Activated B cell treated with CpG ODN at 0.5 μM for 24 hours (primary cell): ENCODE measurements at regions not wholly inside any gene's neighbourhood (a gene's known extent, or its start where the extent isn't known, plus 50 kb on each side); places are given as distances from the start of the nearest gene placed in this dataset.

Experiments
- ATAC-seq: fragments of 200-7000 bp; cut with Tn5 transposase; one replicate; pipeline ENCODE4 v1.10.0; 2021; ENCODE audit warnings: low read depth, mild to moderate bottlenecking, moderate library complexity
- CTCF ChIA-PET: fragments of 350-600 bp; sonication (Branson Sonifier 250); formaldehyde crosslinking; loops from one replicate; lab custom pipeline; 2021; ENCODE audit warnings: antibody characterized with exemption; lab: Charles Lee
- POLR2A ChIA-PET: fragments of 350-600 bp; sonication (Branson Sonifier 250); formaldehyde crosslinking; loops from one replicate; lab custom pipeline; 2021; ENCODE audit warnings: antibody characterized with exemption; lab: Charles Lee
- DNase-seq: peaks from one replicate; pipeline ENCODE4 v3.0.0; 2022
- H3K27ac Mint-ChIP-seq: one replicate; pipeline ENCODE4 v1.8.0; 2020; ENCODE audit warnings: mixed read lengths
- H3K27me3 Mint-ChIP-seq: one replicate; pipeline ENCODE4 v1.8.0; 2021; ENCODE audit warnings: mixed read lengths
- H3K36me3 Mint-ChIP-seq: one replicate; pipeline ENCODE4 v1.8.0; 2021; ENCODE audit warnings: low read depth, mixed read lengths
- H3K4me1 Mint-ChIP-seq: one replicate; pipeline ENCODE4 v1.8.0; 2021; ENCODE audit warnings: mixed read lengths
- H3K4me3 Mint-ChIP-seq: one replicate; pipeline ENCODE4 v1.8.0; 2020; ENCODE audit warnings: mild to moderate bottlenecking, mixed read lengths
- H3K9me3 Mint-ChIP-seq: one replicate; pipeline ENCODE4 v1.8.0; 2020; ENCODE audit warnings: mixed read lengths
- intact Hi-C: fragments of 100-400 bp; cut with micrococcal nuclease; formaldehyde crosslinking; loops from one replicate; pipeline ENCODE4 v1.15.1; 2024
- TF ChIP-seq, protein P1 (sequence below): fragments of 200-600 bp; IDR thresholded peaks from one replicate; pipeline ENCODE4 v1.8.0; 2022; ENCODE audit warnings: antibody characterized with exemption, mild to moderate bottlenecking

DNA sequence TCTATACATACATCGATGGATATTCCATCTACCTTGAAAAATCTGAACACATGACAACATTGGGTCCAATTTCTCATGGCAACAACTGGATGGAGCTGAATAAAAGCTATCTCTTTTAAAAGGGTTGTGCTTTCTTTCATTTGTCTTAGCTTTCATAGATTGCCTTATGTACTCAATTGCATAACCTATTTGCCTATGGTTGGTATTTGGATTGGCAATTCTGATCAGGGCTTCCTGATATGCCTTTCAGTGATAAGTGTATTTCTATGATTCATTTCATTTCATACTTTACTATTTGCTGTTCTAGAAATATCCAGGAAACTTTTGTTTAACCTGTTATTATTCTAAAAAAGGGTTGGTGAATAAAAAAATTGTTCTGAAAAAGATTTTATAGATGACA, 509.9 kb downstream of the GRXCR1 start:
- ATAC-seq (no peak), DNase-seq (no peak)
- peaks cover 4% of the 10 kb centered on the region for H3K9me3 Mint-ChIP-seq
- no peaks in the 10 kb centered on the region for H3K4me1 Mint-ChIP-seq
- H3K4me3 Mint-ChIP-seq: no peak overlapping the region
- no peaks in the 10 kb centered on the region for H3K36me3 Mint-ChIP-seq
- no peaks in the 10 kb centered on the region for H3K27me3 Mint-ChIP-seq
- H3K27ac Mint-ChIP-seq: no peak overlapping the region
- CTCF ChIA-PET: no interaction called here
- TF ChIP-seq, protein P1, sequence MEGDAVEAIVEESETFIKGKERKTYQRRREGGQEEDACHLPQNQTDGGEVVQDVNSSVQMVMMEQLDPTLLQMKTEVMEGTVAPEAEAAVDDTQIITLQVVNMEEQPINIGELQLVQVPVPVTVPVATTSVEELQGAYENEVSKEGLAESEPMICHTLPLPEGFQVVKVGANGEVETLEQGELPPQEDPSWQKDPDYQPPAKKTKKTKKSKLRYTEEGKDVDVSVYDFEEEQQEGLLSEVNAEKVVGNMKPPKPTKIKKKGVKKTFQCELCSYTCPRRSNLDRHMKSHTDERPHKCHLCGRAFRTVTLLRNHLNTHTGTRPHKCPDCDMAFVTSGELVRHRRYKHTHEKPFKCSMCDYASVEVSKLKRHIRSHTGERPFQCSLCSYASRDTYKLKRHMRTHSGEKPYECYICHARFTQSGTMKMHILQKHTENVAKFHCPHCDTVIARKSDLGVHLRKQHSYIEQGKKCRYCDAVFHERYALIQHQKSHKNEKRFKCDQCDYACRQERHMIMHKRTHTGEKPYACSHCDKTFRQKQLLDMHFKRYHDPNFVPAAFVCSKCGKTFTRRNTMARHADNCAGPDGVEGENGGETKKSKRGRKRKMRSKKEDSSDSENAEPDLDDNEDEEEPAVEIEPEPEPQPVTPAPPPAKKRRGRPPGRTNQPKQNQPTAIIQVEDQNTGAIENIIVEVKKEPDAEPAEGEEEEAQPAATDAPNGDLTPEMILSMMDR: no peak
- intact Hi-C loops: no loop called here
- POLR2A ChIA-PET: no interaction called here

DNA sequence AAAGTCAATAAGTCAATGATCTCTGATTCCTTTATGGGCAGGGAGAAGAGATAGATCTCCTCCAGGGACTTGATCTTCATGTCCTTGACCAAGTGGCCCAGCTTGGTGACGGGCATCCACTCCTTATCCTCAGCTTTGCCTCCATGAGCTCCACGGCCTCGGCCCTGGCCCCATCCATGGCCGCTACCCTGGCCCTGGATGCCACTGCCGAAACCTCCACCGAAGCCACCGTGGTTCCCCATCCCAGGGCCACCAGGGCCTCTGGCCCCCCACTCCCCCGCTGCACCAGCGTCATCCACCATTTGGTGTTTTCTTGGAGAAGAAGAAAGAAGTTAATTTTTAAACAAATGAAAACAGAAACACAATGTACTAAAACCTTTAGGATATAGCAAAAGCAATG, 518.1 kb downstream of the GRXCR1 start:
- ChIA-PET CTCF (no interaction called here), POLR2A (no interaction called here)
- Mint-ChIP-seq H3K4me1 (no peaks in the 10 kb centered on the region), H3K4me3 (no peak overlapping the region), H3K36me3 (no peaks in the 10 kb centered on the region), H3K27ac (no peak overlapping the region), H3K27me3 (no peaks in the 10 kb centered on the region), H3K9me3 (peaks cover 11% of the 10 kb centered on the region)
- intact Hi-C loops: no loop called here
- ATAC-seq (no peak), DNase-seq (no peak)
- TF ChIP-seq, protein P1: no peak

DNA sequence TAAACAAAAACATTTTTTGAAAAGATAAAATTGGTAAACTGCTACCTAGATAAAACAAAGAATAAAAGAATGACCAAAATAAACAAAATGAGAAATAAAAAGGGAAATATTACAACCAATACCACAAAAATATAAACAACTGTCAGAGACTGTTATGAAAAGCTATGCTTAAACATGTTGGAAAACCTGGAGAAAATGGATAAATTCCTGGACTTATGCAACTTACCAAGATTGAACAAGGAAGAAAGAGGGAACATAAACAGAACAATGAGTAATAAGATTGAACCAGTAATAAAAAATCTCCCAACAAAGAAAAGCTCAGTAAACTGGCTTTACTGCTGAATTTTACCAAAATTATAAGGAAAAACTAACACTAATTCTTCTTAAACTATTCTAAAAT, 518.7 kb downstream of the GRXCR1 start:
- ChIA-PET POLR2A (no interaction called here), CTCF (no interaction called here)
- Mint-ChIP-seq H3K36me3 (no peaks in the 10 kb centered on the region), H3K27ac (no peak overlapping the region), H3K9me3 (peaks cover 11% of the 10 kb centered on the region), H3K4me1 (no peaks in the 10 kb centered on the region), H3K27me3 (no peaks in the 10 kb centered on the region), H3K4me3 (no peak overlapping the region)
- TF ChIP-seq, protein P1: no peak
- intact Hi-C loops: no loop called here
- no peak for ATAC-seq
- DNase-seq: no peak

DNA sequence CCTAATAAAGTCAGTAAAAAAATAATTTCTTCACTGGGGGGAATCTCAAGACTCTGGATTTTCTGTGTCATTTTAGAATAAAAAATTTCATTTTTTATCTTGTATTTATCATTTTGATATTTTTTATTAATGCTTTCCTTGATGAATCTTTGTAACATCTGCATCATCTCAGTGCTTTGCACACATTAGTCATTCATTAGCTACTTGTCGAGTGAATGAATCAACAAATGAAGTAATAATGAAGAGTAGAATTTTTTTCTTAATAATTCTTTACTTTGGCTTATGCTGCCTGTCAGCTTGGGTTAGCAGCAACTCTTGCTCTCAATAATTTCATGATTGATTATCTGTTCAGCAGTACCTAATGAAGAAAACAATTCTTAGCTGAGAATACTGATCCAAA, 530.8 kb downstream of the GRXCR1 start:
- H3K27ac Mint-ChIP-seq: no peak overlapping the region
- DNase-seq: no peak
- H3K4me1 Mint-ChIP-seq: no peaks in the 10 kb centered on the region
- intact Hi-C loops: no loop called here
- H3K36me3 Mint-ChIP-seq: no peaks in the 10 kb centered on the region
- no peaks in the 10 kb centered on the region for H3K27me3 Mint-ChIP-seq
- ChIA-PET POLR2A (no interaction called here), CTCF (no interaction called here)
- TF ChIP-seq, protein P1: no peak
- H3K9me3 Mint-ChIP-seq: peaks cover 8% of the 10 kb centered on the region
- H3K4me3 Mint-ChIP-seq: no peak overlapping the region
- ATAC-seq: no peak

DNA sequence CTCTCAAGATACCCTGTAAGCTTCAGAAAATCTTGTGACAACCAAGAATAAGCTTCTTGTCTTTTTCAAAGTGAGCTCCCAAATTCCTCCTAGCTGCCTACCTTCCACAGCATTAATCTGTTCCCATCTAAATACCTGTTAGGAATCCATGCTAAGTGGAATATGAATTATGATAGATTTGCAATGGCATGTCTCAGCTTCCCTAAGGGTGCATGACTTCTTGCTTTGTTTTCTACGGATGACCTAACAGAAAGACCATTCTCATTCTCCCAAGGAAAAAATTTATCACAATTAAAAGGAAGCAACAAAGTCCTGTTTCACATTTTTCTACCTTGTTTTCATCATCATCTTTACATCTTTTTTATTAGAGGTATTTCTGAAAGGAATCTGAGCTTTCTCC, 532.7 kb downstream of the GRXCR1 start:
- Mint-ChIP-seq H3K9me3 (peaks cover 11% of the 10 kb centered on the region), H3K4me1 (no peaks in the 10 kb centered on the region), H3K27me3 (no peaks in the 10 kb centered on the region), H3K27ac (no peak overlapping the region), H3K4me3 (no peak overlapping the region), H3K36me3 (no peaks in the 10 kb centered on the region)
- TF ChIP-seq, protein P1: no peak
- intact Hi-C loops: no loop called here
- ChIA-PET POLR2A (no interaction called here), CTCF (no interaction called here)
- DNase-seq (no peak), ATAC-seq (no peak)
